Hypothalamus (tissue), 51 donors: ENCODE measurements at regions not wholly inside any gene's neighbourhood (a gene's known extent, or its start where the extent isn't known, plus 50 kb on each side); places are given as distances from the start of the nearest gene placed in this dataset.
"Not testable (repeated sequence)": the region's sequence is repeated elsewhere in the genome, so short reads cannot be mapped to it uniquely, and the experiment has no call there.

ENCODE experiments used
- DNase-seq, 51 donors: peaks; one replicate each; lab custom pipeline; 2025; lab: John Stamatoyannopoulos, UW

- DNase-seq, result no peak
Observed at GRCh38 chr21:29396951-29397455, 98.3 kb downstream of the BACH1 start.

- DNase-seq, result no peak
Observed at GRCh38 chr21:29403301-29403700, 104.6 kb downstream of the BACH1 start.

DNA sequence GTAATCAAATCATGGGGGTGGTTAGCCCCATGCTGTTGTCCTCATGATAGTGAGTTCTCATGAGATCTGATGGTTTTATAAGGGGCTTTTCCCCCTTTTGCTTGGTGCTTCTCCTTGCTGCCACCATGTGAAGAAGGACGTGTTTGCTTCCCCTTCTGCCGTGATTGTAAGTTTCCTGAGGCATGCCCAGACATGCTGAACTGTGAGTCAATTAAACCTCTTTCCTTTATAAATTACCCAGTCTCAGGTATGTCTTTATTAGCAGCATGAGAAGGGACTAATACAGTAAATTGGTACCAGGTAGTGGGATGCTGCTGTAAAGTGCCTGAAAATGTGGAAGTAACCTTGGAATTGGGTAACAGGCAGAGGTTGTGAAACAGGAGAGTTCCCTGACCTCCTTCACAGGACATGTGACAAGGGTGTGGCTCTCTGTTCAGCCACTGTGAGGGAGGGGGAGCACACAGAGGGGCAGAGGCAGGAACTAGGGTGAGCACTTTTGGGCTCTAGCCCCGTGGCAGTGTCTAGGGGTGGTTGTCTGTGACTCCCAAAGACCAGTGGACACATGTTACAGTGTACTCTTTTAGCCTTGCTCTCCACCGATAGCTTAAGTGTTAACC lies 105.3 kb downstream of the BACH1 start:
- DNase-seq, result no peak

GRCh38 chr21:29405503-29406122 lies 106.9 kb downstream of the BACH1 start:
- no peak for DNase-seq

GRCh38 chr21:29406385-29406784 lies 107.7 kb downstream of the BACH1 start:
- DNase-seq, result no peak

- DNase-seq, result no peak
Observed at GRCh38 chr21:29407571-29407970, 108.8 kb downstream of the BACH1 start.

DNA sequence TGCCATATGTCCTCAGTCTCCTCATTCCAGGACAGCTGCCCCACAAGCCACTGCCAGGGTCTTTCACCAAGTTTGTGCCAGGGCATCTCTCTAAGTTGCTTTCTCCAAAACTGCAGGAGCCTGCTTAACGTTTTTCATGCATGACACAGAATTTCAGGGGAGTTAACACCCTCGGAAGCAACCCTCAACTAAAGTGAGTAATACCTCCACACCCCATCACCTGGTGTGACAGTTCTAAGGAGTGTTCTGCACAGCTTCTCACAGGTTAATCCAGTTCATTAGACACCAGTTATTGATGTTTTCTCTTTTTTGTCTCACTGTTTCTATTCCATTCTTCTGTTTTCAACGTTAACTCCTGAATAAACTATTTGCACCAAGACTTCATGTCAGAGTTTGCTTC lies 115.0 kb downstream of the BACH1 start:
- no peak for DNase-seq

DNA sequence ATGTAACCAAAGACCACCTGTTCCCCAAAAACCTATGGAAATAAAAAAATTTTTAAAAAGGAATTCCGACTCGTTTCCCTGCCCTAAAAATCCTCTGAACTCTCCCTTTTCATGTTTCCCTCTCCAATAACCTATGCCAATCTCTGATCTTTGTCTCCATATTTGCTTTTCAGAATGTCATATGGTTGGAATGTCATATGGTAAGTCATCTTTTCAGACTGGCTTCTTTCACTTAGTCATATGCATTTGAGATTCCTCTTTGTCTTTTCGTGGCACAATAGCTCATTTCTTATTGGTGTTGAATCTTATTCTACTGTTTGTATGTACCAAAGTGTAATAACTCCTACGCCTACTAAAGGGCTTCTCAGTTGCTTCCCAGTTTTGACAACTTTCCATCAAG lies 117.5 kb downstream of the BACH1 start:
- no peak for DNase-seq

DNA sequence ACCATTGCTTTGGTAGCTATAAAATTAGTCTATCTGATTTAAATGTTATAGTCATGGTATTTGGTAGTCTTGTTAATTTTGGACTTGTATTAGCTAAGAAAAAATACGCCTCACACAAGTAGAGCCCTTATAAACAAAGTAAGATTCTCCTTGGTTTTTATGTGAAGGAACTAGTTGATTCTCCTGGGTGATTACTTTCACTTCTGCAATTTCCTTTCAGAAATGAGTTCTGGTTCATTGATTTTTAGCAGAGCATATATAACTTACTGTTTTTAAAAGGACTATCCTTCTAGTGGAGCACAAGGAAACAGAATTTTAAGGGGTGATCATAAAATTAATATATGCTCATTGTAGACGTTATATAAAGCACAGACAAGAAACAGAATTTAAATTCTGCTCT lies 120.1 kb downstream of the BACH1 start:
- no peak for DNase-seq

DNA sequence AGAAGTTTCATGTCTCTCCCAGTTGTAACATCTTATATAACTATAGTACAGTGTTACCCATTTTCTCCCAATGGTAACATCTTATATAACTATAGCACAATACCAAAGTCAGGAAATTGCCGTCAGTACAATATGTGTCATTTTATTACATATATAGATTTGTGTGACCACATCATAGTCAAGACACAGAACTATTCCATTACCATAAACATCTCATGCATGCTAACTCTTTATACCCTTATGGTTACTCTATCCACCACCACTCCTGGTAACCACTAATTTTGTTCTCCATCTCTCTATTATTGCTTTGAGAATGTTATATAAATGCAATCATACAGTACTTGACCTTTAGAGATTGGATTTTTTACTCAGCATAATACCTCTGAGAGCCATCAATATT lies 120.7 kb downstream of the BACH1 start:
- DNase-seq, result no peak

- no peak for DNase-seq
Observed at GRCh38 chr21:29423099-29423870, 124.6 kb downstream of the BACH1 start.

DNA sequence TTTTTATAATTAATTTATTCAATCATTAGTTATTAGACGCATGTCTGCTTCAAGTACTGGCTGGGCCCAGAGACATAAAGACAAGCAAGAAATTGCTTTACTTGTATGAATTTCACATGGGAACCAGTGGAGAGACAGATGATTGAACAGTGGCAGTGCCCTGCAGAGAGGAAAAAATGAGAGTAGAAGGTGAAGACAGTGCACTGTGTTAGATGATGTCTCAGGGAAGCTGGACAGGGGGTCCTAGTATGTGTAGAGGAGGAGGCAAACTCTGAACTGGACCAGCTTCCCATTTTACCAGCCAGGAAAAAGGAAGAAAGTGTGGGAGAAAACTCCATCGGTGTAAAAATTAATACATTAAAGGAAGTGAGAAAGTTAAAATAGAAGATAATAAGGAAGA lies 126.0 kb downstream of the BACH1 start:
- no peak for DNase-seq

DNA sequence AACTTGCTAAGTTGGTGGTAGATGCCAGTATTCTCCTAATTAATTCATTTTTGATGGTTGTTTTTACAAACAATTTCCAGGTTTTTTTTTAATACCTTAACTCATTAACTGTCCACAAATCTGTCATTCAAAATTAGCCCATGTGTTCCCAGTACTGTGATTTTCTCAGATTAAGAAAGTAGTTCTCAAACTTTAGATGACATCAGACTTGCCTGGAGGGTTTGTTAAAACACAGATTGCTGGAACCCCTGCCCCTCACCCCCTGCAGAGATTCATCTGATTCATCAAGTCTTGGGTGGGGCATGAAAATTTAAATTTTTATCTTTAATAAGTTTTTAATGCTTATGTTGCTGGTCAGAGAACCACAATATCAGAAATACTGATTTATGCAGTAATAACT lies 130.5 kb downstream of the BACH1 start:
- DNase-seq, result no peak

DNA sequence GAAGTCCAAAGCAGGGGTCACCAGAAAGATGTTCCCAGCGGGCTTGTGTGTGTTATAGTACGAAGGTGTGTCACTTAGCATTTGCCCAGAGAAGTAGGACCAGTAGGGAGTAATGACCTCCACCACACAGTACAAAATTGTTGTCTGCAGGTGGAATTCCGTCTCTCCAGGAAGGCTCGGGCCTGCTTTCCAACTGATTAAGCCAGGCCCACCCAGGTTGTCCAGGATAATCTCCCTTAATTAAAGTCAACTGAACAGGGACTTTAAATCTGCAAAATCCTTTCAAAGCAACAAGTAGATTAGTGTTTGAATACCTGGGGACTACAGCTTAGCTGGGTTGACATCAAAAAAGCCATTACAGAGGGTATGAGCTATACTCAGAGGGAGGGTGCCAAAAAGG lies 131.3 kb downstream of the BACH1 start:
- DNase-seq, result no peak

DNA sequence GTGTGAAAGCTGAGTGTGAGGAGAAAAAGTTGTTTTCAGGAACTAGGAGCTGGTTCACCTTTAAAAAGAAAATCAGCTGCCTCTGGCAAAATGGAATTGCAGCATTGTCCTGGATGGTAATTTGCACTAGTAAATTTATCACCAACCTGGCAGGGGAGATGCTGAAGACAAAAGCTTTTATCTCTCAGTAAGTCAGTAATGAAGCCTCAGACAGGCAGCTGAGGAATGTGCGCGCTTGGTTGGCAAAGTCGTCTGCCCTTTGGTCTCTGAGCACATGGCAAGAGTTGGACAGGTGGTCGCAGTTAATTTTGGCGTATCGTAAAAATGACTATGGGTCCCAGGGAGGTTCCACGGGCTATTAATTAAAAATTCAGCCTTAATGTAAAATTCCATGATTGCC lies 131.9 kb downstream of the BACH1 start:
- no peak for DNase-seq

GRCh38 chr21:29431178-29431577 lies 132.5 kb downstream of the BACH1 start:
- no peak for DNase-seq

GRCh38 chr21:29431680-29432079 lies 133.0 kb downstream of the BACH1 start:
- DNase-seq, result no peak

GRCh38 chr21:29433366-29434059 lies 134.8 kb downstream of the BACH1 start:
- DNase-seq, result no peak

GRCh38 chr21:29434081-29434480 lies 135.4 kb downstream of the BACH1 start:
- DNase-seq, result no peak

DNA sequence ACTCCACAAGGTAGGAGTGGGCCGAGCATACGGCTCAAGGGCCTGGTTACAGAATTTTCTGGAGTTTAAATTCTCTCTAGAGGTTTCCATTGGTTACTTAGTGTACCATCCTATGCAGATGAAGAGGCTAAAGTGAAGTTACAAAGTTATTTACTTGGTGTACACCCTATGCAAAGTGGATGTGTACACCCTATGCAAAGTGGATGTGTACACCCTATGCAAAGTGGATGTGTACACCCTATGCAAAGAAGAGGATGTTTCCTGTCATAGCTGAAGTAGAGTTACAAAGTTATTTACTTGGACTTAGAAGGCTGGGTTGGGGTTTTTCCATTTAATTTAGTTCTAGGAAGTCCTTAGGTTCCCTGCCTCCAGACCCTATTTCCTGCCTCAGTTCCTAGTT lies 136.3 kb downstream of the BACH1 start:
- not testable (repeated sequence) for DNase-seq

DNA sequence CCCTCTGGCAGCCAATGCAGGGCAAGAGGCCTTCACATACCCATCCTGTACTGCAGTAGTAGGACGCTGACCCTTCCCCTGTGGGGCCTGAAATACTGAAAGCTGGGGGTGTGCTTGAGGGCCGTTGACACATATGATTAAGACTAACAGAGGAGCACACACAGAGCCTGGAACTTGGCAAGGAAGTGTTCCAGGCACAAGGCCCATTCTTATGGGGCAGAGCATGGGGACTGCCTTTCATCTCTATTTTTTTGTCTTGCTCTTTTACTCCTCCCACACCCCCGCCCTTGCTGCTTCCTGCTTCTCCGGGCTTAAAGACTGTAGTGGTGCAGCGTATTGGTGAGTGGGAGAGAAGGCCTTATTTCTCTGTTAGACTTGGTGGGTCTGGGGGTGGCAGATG lies 137.4 kb downstream of the BACH1 start:
- no peak for DNase-seq
